ENCODE measurements at regions not wholly inside any gene's neighbourhood (a gene's known extent, or its start where the extent isn't known, plus 50 kb on each side); places are given as distances from the start of the nearest gene placed in this dataset.

DNA sequence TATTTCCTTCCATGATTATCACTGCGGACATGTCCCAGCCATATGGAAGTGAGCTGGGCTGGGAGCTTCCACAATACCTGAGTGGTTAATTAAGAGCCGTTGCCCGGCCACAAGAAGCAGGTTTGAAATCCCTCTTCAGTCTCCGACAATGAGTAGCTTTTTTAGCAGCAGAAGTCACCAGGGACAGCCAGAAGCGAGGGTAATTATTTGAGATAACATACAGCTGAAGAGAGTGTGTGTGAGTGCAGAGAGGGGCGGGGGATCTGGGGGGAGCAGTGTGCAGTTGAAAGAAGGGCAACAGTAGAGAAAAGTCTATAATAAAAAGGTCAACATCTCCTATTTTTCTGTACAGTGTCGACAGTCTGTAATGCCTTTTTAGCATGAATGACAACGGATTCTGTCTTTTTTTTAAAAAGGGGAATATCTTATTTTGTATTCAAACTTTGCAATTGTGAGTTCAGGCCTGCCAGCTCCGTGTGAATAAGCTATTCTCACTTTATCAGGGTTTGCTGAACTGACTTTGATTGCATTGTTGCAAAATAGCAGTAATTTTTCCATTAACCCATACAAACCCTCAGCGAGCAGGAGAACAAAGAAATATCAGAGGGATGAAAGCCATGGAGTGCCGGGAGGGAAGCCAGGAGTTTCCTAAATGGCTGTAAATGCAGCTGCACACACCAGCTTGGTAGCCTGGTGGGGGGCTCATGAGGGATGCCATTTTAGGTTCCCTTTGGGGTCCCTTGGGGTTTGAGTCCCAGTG is 220.3 kb upstream of the IRX3 start:
- no peak for DNase-seq

GRCh38 chr16:54506214-54506580 is 219.6 kb upstream of the IRX3 start:
- no peak for DNase-seq

GRCh38 chr16:54505549-54506213 is 219.1 kb upstream of the IRX3 start:
- no peak for DNase-seq

GRCh38 chr16:54504372-54504771 is 217.8 kb upstream of the IRX3 start:
- no peak for DNase-seq

GRCh38 chr16:54503856-54504219 is 217.3 kb upstream of the IRX3 start:
- no peak for DNase-seq

DNA sequence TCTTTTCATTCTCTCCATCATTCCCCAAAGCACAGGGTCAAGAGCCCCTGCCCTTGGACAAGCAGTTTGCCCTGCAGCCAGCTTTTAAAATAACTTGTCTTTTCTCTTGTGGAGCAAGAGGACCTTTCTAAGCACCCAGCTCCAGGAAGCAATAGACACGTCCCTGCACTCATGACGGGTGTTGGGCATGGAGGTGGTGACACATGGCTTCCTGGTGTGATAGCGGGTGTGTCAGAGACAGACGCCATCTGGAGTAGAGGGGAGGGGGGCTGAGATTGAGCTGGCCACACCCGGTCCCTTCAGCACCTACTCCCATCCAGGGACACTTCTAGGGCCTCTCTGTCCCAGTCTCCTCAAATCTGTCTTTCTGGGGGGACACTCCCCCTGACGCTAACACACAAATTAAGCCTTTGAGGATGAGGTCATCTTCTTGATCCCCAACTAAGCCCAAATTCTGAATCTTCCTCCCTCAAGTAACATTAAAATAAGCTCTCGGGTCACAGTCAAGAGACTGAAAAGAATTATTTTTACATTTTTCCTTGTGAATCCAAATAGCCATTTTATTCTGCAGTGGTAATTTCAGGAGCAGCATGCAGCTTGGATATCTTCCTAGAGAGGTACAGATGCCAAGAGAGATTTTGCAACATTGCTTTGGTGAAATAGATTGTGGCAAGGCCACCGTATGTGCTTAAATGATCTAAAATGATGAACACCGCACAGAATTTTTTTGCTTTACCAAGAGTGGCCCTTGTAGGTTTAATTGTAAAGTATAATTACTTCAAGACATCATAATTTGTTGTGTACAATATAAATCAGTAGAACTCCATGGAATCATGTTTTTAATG is 216.6 kb upstream of the IRX3 start:
- no peak for DNase-seq

GRCh38 chr16:54501797-54502196 is 215.2 kb upstream of the IRX3 start:
- DNase-seq: no peak

DNA sequence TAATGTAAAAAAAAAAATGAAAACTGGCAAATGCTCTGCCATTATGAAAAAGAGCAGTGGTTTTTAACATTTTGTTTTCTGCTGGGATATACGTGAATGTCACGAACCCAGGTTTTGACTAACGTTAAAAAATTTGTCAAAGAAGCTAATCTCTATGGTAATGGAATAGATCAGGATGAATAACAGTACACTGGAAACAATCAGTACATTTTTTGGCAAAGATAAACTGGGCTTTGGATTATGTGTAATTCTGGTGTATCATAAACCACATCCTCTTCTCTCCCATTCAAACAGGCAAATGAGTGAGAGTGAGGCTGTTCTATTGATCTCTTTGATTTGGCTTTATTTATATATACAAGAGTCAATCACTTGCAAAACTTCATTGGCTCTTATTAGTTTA is 207.0 kb upstream of the IRX3 start:
- no peak for DNase-seq

- DNase-seq: no peak
Measured at GRCh38 chr16:54493061-54493460, 206.5 kb upstream of the IRX3 start.

GRCh38 chr16:54490112-54490488 is 203.5 kb upstream of the IRX3 start:
- DNase-seq: no peak

DNA sequence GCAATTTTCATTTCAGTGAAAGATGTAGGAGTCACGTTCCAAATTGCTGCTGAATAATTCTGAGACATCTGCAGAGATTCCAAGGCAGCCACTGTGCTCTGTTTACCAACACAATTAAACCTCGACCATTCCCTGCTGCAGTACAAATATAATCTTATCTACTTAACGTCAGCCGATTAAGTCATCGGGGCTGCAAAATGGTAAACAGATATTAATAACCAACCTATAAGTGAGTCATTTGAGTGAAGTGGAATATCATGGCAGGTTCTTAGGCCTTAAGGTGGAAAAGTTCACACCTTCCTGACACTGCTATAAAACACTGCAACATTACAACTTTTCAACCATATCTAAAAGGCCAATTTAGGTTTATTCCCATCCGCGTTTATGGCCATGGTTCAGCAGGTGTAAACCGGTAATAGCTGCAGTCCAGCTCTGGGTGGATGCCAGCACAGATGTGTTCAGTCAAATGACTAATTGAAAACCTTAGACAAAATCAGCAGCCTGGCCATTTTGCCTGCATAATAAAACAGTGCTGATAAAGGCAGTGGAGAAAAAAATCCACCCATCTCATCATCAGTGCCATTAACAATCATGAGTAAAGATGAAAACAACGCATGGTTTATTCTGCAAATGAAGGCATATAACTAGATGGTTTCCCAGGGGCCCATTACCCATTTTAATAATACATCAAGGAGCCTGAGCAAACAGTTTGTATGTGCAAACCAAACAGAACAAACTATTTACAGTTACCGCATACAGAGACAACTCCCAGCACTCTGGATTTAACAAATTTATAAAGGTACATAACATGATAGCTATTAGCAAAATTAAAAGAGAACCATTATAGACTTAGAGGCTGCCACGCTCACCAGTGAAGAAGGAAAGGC is 202.9 kb upstream of the IRX3 start:
- no peak for DNase-seq

GRCh38 chr16:54488729-54489128 is 202.1 kb upstream of the IRX3 start:
- no peak for DNase-seq

- no peak for DNase-seq
Measured at GRCh38 chr16:54487933-54488332, 201.3 kb upstream of the IRX3 start.

GRCh38 chr16:54484700-54485099 is 198.1 kb upstream of the IRX3 start:
- no peak for DNase-seq

DNA sequence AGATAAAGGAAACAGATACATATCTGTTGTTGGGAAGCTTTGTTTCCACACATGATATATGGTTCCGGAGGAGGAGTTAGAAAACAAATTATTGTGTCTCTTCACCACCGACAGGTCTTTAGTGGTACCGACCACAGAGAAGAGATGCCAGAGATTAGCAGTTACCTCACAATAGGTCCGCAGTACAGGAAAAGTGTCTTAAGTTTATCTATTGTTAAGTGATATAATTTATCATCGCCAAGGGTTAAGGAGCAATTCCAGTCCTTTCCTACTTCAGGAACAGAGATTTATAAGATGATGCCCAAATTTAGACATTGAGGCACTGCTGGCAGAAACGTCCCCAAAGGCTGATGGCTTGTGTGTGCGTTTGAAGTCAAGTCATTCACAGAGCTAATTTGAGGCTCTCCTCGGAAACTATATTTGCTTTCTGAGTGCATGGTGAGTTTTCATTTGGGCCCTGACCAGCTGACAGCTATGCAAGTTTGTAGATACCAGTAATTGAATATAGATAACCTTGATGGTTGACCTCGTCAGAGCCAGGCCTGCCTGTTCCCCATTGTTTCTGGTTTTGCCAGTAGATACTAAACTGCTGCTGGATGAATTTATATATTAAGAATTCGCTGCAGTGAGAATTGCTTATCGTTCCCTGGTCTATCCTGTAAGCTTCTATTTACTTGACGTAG is 196.4 kb upstream of the IRX3 start:
- no peak for DNase-seq

DNA sequence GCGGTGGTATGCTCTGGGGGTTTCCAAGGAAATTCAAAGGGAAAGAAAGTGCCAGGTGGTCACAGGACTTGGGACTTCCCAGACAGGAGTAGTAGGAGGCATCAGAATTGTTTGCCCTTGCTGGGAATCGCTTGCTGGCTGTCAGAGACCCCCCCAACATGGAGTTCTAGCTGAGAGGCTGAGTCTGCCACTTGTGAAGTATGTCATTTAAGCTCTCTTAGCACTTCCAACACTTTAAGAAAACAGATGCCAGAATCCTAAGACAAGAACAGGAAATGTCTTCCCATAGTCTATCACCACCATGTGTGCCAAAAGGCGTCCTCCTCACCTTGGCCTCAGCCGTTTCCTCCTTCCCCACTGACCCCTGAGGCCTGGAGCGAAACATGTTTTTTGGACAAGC is 193.8 kb upstream of the IRX3 start:
- no peak for DNase-seq

DNA sequence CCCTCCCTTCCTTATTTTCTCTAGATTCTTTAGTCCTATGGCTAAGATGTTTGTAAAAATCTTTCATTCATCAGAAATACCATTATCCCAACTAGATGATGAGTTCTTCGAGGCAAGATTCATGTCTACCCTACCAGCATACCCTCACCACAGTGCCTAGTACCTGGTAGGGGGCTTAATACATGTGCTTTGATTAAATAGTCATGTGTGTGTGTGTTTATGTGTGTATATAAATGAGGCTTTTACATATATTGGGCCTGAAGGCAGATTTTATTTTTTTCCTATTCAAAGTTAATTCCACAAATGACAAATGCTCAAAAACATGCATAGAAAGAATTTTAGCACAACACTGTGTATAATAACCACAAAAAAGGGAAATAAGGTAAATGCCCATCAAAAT is 193.0 kb upstream of the IRX3 start:
- DNase-seq: no peak

- DNase-seq: no peak
Measured at GRCh38 chr16:54477714-54478113, 191.1 kb upstream of the IRX3 start.

- no peak for DNase-seq
Measured at GRCh38 chr16:54475019-54475601, 188.5 kb upstream of the IRX3 start.

GRCh38 chr16:54473226-54473993 is 186.8 kb upstream of the IRX3 start:
- DNase-seq: no peak

DNA sequence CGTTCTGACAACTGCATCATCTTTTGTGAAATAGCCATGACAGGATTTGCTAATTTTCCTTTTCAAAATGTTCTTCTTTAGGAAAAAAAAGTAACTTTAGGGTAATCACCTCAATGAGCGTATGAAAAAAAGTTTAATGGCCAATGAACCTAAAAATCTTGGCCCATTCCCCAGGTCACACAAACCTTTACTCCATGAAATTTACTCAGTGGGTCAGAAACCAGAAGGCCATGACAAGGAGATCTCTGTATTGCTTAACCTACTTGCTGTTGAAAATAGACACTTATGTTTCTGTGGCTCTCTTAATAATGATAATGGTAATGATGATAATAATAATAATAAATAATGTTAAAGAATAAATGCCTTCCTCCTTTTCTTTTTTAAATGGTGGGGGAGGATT is 180.8 kb upstream of the IRX3 start:
- no peak for DNase-seq

Data from stimulated activated CD4-positive, alpha-beta T cell treated with anti-CD3 and anti-CD28 coated beads, Interleukin-15, amount 100 ng/mL, for 24 hours (primary cell).